Left hindlimb (tissue), 1 donor: ENCODE measurements at regions not wholly inside any gene's neighbourhood (a gene's known extent, or its start where the extent isn't known, plus 50 kb on each side); places are given as distances from the start of the nearest gene placed in this dataset.
"Not testable (repeated sequence)": the region's sequence is repeated elsewhere in the genome, so short reads cannot be mapped to it uniquely, and the experiment has no call there.

Experiments used
- DNase-seq: peaks from one replicate; pipeline ENCODE4 v3.0.0-alpha.2; 2018

DNA sequence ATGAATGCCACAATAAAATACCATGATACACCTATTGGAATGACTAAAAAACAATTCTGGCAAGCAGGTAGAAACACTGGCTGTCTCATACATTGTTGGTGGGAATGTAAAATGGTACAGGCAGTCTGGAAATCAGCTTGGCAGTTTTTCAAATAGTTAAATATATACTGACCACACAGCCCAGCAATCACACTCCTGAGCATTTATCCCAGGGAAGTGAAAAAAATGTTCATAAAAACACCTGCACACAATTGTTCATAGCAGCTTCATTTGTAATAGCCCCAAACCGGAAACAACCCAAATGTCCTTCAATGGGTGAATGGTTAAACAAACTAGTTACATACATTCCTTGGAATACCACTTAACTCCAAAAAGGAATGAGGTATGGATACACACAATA, 137.2 kb downstream of the TFCP2L1 start:
- DNase-seq, result no peak

- no peak for DNase-seq
These were observed 136.5 kb downstream of the TFCP2L1 start for GRCh38 chr2:121148481-121148880.

- no peak for DNase-seq
These were observed 135.6 kb downstream of the TFCP2L1 start for GRCh38 chr2:121149384-121149783.

DNA sequence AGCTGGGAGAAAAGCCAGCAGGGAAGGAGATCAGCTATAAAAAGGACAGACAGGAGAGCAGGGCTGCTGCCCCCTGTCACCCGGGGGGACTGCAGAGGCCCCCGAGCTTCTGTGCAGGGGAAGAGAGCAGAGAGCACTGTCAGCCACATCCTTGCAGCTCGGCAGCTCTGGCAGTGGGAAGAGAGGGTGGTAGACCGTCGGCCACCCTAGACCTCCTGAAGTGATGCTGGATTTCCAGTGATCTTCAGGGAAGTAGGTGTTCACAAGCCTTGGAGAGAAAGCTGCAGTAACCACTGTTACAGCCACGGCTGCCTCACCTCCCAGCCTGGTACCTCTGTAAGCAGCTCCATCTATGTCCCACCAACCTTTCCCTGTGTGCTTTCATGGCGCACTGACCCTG, 134.9 kb downstream of the TFCP2L1 start:
- DNase-seq, result no peak

DNA sequence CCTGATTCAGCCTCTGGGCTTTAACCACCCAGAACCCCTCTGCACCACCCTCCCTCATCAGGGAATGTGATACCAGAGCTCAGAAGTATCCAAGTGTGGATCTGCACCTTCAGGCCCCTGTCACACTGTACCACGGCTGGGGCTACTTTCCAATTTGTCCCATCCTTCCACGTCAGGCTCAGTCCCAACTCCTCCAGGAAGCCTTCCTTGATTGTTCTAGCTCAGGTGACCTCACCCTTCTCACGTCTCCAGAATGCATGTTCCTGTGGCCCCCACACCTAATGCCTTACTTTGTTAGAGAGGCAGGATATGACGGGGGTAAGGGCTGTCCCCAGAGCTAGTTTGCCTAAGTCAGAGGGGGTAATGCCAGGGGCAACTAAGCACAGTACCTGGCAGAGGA, 134.3 kb downstream of the TFCP2L1 start:
- no peak for DNase-seq

DNA sequence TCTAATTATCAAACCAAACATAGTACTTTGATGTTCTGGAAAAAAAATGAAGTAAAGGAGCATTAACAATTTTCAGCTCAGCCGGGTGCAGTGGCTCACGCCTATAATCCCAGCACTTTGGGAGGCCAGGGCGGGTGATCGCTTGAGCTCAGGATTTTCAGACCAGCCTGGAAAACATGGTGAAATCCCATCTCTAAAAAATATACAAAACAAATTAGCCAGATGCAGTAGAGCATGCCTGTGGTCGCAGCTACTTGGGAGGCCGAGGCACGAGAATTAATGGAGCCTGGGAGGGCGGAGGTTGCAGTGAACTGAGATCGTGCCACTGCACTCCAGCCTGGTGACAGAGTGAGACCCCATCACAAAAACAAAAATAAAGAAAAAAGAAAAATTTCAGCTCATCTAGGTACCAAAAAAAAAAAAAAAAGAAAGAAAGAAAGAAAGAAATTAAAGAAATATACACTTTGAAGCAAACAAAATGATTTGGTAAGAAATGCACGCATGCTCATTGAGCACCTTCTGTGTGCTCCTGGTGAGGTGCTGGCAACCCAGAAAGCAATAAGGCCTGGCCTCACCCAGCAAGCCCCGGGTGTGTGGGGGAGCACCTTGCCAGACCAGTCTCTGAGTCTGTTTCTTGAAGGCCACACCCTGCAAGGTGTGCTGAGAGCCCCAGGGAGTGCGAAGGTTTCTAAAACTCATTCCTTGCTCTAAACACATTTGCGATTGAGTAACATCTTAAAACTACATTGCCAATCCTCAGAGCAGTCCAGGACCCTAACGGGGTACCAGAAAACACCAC, 133.5 kb downstream of the TFCP2L1 start:
- no peak for DNase-seq

DNA sequence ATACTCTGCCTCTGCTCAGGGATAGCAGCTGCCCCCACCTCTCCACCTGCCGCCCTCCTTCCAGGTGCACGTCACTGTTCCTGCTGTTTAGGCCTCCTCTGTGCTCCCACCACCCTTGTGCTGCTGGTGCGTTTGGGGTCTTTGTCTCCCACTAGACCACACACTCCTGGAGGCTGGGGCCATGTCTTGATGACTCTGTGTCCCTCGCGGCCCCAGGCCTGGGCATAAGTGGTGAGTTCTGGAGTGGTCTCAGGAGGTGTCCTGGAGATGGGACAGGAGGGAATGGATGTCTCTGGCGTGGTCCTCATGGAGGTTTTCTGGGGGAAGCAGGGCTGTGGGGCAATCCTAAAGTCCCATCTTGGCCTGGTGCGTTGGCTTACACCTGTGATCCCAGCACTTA, 132.1 kb downstream of the TFCP2L1 start:
- no peak for DNase-seq

DNA sequence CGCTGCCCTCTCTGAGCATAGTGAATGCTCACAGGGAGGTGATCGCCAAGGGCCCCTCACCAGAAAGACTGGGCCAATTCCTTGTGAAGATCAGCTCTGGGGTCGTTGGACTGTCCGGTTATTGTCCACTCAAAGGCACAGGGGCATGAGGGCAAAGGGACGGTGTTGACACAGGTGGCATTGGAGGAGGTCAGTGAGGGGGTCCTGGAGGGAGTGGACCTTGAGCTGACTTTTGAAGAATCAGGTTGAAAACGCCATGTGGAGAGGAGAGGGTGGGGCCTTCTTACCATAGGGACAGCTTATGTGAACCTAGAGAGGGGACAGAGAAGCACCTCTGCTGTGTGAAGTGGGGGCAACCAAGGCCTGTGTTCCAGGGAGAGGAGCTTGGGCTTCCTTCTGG, 131.5 kb downstream of the TFCP2L1 start:
- no peak for DNase-seq

DNA sequence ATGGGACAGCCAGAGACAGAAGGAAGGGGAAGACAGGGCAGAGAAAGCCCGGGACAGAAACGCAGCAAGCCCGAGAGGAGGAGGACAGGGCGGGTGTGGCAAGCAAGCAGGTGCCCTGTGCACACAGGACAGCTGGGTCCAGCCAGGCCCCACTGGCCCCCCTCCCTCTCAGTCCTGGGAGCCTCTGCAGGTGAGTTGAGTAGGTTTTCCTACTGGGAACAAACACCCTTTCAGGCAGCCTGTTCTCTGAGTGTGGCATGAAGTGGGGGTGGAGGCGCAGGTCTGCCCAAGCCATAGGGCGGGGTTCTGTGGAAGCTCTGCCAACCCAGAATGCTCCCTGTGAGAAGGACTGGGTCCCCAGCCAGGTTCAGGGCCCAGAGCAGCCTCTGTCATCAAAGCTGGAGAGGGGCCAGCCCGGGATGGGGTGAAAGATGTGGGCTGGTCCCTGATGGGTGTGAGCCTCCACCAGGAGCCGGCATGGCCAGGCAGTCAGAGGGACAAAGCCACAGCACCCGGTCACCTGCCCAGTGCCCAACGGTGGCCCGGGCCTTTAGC, 129.4 kb downstream of the TFCP2L1 start:
- no peak for DNase-seq

DNA sequence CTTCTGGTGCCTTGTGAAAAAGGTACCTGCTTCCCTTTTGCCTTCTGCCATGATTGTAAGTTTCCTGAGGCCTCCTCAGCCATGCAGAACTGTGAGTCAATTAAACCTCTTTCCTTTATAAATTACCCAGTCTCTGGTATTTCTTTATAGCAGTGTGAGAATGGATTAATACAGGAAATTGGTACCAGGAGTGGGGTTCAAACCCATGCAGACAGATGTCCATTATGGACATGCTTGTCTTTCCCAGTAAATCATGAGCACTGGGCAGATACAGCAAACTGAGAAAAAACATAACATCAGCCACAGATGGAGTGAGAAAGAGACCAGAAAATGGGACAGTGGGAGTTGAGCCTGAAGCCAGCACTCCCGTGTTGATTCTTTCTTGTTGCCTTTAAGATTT, 127.5 kb downstream of the TFCP2L1 start:
- not testable (repeated sequence) for DNase-seq

DNA sequence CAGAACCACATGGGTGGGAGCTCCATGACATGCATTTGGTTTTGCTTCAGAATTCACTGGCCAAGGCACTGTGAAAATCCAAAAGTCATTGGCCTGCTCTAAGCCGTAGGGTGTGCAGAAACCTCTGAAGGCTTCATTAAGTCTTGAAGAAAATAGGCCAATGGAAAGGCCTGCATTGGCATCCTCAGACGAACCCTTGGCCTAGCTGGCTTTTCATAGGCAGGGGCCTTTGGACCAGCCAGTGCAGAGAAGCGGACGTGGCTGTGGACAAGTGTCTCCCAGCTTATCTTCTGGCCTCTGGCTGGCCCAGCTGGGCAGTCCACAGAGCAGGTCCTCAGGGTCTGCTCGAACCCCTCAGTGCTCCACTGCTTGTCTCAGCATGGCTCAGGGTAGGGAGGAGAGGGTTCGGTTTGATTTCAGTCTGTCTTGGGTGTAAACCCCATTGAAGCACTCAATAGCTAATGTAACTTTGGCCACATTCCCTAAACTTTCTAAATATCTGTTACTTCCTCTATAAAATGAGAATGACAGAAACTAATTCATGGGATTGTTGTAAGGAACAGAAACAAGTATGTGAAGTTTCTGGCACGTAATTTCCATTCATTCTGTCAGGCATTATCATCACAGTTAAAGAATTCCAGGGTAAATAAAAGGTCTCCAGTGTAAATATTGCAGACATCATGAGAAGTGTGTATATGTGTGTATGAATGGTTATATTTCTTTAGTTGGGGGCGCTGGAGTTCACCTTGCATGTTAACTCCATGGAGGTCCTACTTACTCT, 125.5 kb downstream of the TFCP2L1 start:
- no peak for DNase-seq

DNA sequence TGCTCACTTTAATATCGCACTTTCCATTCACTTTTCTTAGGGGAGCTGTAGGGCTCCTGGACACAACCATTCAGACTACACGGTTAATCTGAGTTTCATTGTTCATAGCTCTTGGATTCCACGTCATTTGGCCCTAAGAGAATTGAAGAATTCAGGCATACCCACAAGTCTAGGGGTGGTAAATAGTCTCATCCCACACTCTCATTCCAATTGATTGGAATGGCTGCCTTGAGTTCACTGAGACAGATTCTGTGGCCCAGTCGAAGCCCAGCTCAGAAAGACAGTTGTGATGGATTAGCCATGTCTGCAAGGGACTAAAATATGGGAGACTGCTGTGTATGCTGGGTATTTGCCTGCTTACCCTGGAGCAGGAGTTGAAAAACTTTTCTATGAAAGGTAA, 124.6 kb downstream of the TFCP2L1 start:
- no peak for DNase-seq

DNA sequence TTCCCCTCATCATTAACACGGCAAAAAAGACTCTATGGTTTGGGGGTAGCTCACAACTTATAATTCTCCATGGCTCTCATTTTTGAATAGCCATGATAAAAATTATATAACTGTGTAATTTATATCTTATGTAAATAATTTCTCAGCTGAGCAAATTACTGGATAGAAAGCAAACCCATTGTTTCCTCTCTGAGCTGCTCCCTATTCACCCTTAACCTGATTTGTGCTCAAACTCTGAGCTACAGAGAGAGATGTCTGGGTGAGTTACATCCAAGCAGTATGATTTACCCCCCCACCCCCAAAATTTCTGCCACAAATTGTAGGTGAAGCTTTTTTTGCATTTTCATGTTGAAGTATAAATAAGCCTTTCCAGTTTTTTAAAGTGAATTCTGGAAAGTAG, 123.7 kb downstream of the TFCP2L1 start:
- DNase-seq, result no peak

DNA sequence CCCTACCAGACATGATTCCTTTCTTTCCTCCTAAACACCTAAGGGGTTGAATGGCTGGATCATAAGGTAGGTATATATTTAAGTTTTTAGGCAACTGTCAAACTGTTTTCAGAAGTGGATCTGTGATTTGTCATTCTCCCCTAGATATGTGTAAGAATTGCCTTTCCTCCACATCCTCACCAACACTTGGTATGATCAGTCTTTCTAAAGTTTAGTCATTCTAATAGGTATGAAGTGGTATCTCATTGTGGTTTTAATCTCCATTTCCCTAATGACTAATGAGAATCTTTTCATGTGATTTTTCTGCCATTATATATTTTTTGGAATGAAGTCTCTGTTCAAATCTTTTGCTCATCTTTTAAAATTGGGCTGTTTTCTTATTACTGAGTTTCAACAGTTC, 122.1 kb downstream of the TFCP2L1 start:
- DNase-seq, result no peak

- no peak for DNase-seq
These were observed 121.0 kb downstream of the TFCP2L1 start for GRCh38 chr2:121164042-121164441.

DNA sequence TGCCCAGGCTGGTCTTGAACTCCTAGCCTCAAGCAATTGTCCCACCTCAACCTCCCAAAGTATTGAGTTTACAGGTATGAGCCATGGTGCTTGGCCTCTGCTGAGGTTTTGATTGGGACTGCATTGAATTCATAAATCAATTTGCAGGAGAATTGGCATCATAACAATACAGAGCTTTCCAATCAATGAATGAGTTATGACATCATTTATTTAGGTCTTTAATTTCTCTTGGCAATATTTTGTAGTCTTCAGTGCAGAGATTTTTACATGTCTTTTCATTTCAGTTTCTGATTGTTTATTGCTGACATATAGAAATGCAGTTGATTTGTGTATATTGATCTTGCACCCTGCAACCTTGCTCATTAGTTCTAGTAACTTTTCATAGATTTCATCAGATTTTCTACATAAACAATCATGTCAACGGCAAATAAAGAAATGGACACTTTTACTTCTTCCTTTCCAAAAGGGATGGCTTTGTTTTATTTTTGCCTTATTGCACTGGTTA, 119.9 kb downstream of the TFCP2L1 start:
- DNase-seq, result no peak
